Chondrocyte (in vitro differentiated cells): ENCODE measurements at regions not wholly inside any gene's neighbourhood (a gene's known extent, or its start where the extent isn't known, plus 50 kb on each side); places are given as distances from the start of the nearest gene placed in this dataset.

Source experiments
- DNase-seq: peaks from one replicate; pipeline ENCODE4 v3.0.0; 2021; ENCODE audit warnings: mixed read lengths, low spot score
- H3K27ac Mint-ChIP-seq: one replicate; pipeline ENCODE4 v1.8.0; 2021; ENCODE audit warnings: mild to moderate bottlenecking, moderate library complexity, mixed read lengths; ENCODE audit not compliant: unreplicated experiment
- H3K27me3 Mint-ChIP-seq: 2 replicates; pipeline ENCODE4 v1.8.0; 2021; ENCODE audit warnings: low read depth, mixed read lengths
- H3K36me3 Mint-ChIP-seq: 2 replicates; pipeline ENCODE4 v1.8.0; 2021; ENCODE audit warnings: low read depth, mixed read lengths
- H3K4me1 Mint-ChIP-seq: 2 replicates; pipeline ENCODE4 v1.8.0; 2021; ENCODE audit warnings: low read depth, mild to moderate bottlenecking, mixed read lengths
- H3K4me3 Mint-ChIP-seq: one replicate; pipeline ENCODE4 v1.8.0; 2021; ENCODE audit warnings: mild to moderate bottlenecking, moderate library complexity, mixed read lengths; ENCODE audit not compliant: unreplicated experiment
- H3K9me3 Mint-ChIP-seq: 2 replicates; pipeline ENCODE4 v1.8.0; 2021; ENCODE audit warnings: low read depth, mixed read lengths
- CTCF ChIP-seq: fragments of 200-600 bp; sonication (generic); IDR thresholded peaks from 2 replicates; pipeline ENCODE4 v1.5.0; 2021; ENCODE audit warnings: antibody characterized with exemption, mild to moderate bottlenecking, moderate library complexity

- no peaks in the 10 kb centered on the region for H3K9me3 Mint-ChIP-seq
- H3K27ac Mint-ChIP-seq: no peak overlapping the region
- no peaks in the 10 kb centered on the region for H3K4me1 Mint-ChIP-seq
- DNase-seq: no peak
- H3K4me3 Mint-ChIP-seq: no peak overlapping the region
- H3K36me3 Mint-ChIP-seq: no peaks in the 10 kb centered on the region
- H3K27me3 Mint-ChIP-seq: no peaks in the 10 kb centered on the region
- TF ChIP-seq CTCF: no peak
Measured at GRCh38 chr6:134866563-134866962, 83.3 kb downstream of the ALDH8A1 start.

- no peak overlapping the region for H3K27ac Mint-ChIP-seq
- H3K9me3 Mint-ChIP-seq: no peaks in the 10 kb centered on the region
- H3K4me1 Mint-ChIP-seq: no peaks in the 10 kb centered on the region
- H3K4me3 Mint-ChIP-seq: no peak overlapping the region
- DNase-seq: no peak
- no peaks in the 10 kb centered on the region for H3K36me3 Mint-ChIP-seq
- H3K27me3 Mint-ChIP-seq: no peaks in the 10 kb centered on the region
- no peak for TF ChIP-seq CTCF
Measured at GRCh38 chr6:134864558-134864957, 85.3 kb downstream of the ALDH8A1 start.

- no peaks in the 10 kb centered on the region for H3K36me3 Mint-ChIP-seq
- no peak overlapping the region for H3K27ac Mint-ChIP-seq
- no peaks in the 10 kb centered on the region for H3K9me3 Mint-ChIP-seq
- no peaks in the 10 kb centered on the region for H3K4me1 Mint-ChIP-seq
- no peak for DNase-seq
- no peak overlapping the region for H3K4me3 Mint-ChIP-seq
- H3K27me3 Mint-ChIP-seq: no peaks in the 10 kb centered on the region
- TF ChIP-seq CTCF: no peak
Measured at GRCh38 chr6:134863763-134864510, 86.0 kb downstream of the ALDH8A1 start.

- Mint-ChIP-seq H3K27me3 (no peaks in the 10 kb centered on the region), H3K4me3 (no peak overlapping the region), H3K4me1 (peaks cover 3% of the 10 kb centered on the region), H3K9me3 (no peaks in the 10 kb centered on the region), H3K27ac (no peak overlapping the region), H3K36me3 (no peaks in the 10 kb centered on the region)
- no peak for TF ChIP-seq CTCF
- DNase-seq: no peak
Measured at GRCh38 chr6:134854366-134854765, 95.5 kb downstream of the ALDH8A1 start.

- Mint-ChIP-seq H3K27me3 (no peaks in the 10 kb centered on the region), H3K4me3 (no peak overlapping the region), H3K36me3 (no peaks in the 10 kb centered on the region), H3K4me1 (peaks cover 3% of the 10 kb centered on the region), H3K9me3 (no peaks in the 10 kb centered on the region), H3K27ac (no peak overlapping the region)
- TF ChIP-seq CTCF: no peak
- DNase-seq: no peak
Measured at GRCh38 chr6:134853111-134854055, 96.5 kb downstream of the ALDH8A1 start.
